ENCODE measurements at regions not wholly inside any gene's neighbourhood (a gene's known extent, or its start where the extent isn't known, plus 50 kb on each side); places are given as distances from the start of the nearest gene placed in this dataset.

DNA sequence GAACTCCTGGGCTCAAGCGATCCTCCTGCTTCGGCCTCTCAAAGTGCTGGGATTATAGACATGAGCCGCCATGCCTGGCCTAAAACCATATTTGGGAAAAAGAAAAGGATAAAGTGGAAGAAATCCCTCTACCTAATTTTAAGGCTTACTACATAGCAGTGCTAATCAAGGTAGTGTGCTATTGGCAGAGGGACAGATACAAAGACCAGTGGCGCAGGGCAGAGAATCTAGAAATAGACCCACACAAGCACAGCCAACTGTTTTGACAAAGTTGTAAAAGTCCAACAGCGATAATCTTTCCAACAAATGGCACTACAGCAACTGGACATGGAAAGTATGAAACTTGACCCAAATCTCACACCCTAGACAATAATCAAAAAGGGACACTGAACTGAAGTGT is 138.4 kb downstream of the TFCP2L1 start:
- TF ChIP-seq FOXA1 (IDR thresholded peaks at IDR 0.05) (no peak), SP1 (IDR thresholded peaks at IDR 0.05) (no peak), FOXM1 (IDR thresholded peaks at IDR 0.05; ENCODE audit: borderline replicate concordance) (no peak), HDGF (IDR thresholded peaks at IDR 0.05; ENCODE audit: borderline replicate concordance) (no peak), FOXK2 (IDR thresholded peaks at IDR 0.05) (no peak), ARNT (IDR thresholded peaks at IDR 0.05) (no peak), ELF4 (IDR thresholded peaks at IDR 0.05) (no peak), ZNF384 (IDR thresholded peaks at IDR 0.05) (no peak), CTBP1 (IDR thresholded peaks at IDR 0.05; ENCODE audit: borderline replicate concordance) (no peak), L3MBTL2 (conservative IDR thresholded peaks at IDR 0.05) (no peak), NFRKB (IDR thresholded peaks at IDR 0.05) (no peak), SUZ12 (IDR thresholded peaks at IDR 0.05) (no peak)
- TF ChIP-seq, protein P1, sequence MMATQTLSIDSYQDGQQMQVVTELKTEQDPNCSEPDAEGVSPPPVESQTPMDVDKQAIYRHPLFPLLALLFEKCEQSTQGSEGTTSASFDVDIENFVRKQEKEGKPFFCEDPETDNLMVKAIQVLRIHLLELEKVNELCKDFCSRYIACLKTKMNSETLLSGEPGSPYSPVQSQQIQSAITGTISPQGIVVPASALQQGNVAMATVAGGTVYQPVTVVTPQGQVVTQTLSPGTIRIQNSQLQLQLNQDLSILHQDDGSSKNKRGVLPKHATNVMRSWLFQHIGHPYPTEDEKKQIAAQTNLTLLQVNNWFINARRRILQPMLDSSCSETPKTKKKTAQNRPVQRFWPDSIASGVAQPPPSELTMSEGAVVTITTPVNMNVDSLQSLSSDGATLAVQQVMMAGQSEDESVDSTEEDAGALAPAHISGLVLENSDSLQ (IDR thresholded peaks at IDR 0.05): no peak
